AG10803 (cell line): ENCODE measurements at regions not wholly inside any gene's neighbourhood (a gene's known extent, or its start where the extent isn't known, plus 50 kb on each side); places are given as distances from the start of the nearest gene placed in this dataset.
"Not testable (repeated sequence)": the region's sequence is repeated elsewhere in the genome, so short reads cannot be mapped to it uniquely, and the experiment has no call there.

Experiments used
- DNase-seq: peaks from one replicate; pipeline ENCODE4 v3.0.0; 2010; ENCODE audit warnings: low read depth
- H3K4me3 ChIP-seq: 2 replicates; pipeline ENCODE4 v1.5.1; 2011; ENCODE audit warnings: mild to moderate bottlenecking, low read length, control low read depth
- TF ChIP-seq, protein P1 (sequence below): conservative IDR thresholded peaks from 2 replicates; pipeline ENCODE4 v1.5.1; 2011; ENCODE audit warnings: mild to moderate bottlenecking, low read length, control low read depth, inconsistent platforms

DNA sequence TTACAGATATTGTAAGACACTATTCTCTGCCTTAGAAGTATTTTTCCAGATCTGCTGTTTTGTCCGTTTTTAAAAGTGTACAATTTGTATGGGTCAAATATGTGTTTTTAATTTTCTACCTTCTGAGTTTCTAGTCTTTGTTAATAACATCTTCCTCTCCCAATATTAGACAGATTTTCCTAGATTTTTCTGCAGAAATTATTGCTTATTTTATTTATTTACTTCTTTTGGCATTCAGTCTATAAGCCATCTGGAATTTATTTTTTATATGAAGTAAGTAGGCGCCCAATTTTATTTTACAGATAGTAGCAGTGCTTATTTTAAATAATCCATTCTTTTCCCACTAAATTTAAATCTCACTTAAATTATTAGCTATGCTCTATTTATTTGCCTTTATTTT is 103.1 kb upstream of the PLEKHG1 start:
- no peak for DNase-seq
- TF ChIP-seq, protein P1, sequence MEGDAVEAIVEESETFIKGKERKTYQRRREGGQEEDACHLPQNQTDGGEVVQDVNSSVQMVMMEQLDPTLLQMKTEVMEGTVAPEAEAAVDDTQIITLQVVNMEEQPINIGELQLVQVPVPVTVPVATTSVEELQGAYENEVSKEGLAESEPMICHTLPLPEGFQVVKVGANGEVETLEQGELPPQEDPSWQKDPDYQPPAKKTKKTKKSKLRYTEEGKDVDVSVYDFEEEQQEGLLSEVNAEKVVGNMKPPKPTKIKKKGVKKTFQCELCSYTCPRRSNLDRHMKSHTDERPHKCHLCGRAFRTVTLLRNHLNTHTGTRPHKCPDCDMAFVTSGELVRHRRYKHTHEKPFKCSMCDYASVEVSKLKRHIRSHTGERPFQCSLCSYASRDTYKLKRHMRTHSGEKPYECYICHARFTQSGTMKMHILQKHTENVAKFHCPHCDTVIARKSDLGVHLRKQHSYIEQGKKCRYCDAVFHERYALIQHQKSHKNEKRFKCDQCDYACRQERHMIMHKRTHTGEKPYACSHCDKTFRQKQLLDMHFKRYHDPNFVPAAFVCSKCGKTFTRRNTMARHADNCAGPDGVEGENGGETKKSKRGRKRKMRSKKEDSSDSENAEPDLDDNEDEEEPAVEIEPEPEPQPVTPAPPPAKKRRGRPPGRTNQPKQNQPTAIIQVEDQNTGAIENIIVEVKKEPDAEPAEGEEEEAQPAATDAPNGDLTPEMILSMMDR: no peak

DNA sequence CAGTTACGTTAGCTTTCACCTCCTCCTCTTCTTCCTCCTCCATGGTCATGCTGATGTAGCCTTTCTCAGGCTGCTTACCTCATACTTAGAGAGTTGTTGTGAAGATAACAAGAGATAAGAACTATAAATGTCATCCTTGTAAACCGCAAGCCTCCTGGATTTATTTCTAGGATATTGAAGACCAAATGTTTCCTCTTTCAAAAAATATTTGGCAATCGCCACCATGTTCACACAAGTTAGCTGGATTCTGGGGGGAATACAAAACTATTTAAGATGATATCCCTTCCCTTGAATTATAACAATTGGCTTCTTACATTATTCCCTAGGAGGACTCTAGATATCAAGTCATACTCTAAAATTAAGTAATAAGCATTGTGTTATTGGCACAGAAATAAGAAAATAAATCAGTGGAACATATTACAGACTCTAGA is 99.8 kb upstream of the PLEKHG1 start:
- no peak for DNase-seq
- H3K4me3 ChIP-seq: no peak overlapping the region
- TF ChIP-seq, protein P1: no peak

More for the DNA sequence above, 103.1 kb upstream of the PLEKHG1 start:
- no peak overlapping the region for H3K4me3 ChIP-seq

DNA sequence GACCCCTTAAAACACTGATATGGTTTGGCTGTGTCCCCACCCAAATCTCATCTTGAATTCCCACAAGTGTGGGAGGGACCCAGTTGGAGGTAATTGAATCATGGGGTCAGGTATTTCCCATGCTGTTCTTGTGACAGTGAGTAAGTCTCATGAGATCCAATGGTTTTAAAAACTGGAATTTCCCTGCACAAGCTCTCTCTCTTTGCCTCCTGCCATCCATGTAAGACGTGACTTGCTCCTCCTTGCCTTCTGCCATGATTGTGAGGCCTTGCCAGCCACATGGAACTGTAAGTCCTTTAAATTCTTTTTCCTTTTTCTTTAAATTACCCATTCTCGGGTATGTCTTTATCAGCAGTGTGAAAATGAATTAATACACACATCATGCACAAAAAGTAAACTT is 99.1 kb upstream of the PLEKHG1 start:
- DNase-seq, H3K4me3 ChIP-seq: not testable (repeated sequence)

DNA sequence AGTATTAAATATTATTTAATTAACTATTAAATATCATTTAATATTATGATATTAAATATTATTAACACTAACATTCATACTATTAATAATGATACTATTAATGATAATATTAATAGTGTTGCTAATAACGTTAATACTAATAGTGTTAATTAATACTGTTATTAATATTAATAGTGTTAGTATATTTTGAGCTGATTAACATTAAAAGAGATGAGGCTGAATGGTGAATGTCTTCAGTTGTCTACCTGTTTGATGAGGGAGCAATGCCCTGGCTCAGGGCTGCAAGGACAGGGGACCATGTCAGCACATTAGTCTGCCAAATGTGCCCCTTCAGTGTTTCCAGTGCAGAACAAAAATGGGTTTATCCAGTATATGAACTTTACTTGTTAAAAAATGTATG is 96.6 kb upstream of the PLEKHG1 start:
- TF ChIP-seq, protein P1: no peak
- H3K4me3 ChIP-seq: no peak overlapping the region
- no peak for DNase-seq

DNA sequence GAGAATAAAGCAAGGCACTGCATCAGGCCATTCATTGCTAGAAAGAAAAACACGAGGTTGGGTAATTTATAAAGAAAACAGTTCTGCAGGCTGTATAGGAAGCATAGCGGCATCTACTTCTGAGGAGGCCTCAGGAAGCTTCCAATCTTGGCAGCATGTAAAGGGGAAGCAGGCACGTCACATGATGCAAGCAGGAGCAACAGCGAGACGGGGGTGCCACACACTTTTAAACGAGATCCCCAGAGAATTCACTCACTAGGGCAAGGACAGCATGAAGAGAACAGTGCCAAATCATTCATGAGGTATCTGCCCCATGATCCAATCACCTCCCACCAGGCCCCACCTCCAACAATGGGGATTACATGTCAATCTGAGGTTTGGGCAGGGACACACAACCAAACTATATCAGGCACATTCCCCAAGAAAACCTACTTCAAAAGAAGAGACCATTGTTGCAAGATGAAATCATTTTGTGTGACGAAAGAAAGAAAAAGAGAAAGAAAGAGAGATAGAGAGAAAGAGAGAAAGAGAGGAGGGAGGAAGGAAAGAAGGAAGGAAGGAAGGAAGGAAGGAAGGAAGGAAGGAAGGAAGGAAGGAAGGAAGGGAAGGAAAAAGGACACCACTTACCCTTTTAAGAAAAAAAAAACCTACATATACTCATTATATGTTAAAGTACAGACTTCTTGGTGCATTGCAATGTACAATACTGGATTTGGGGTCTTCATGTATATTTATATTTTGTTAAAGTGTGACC is 95.9 kb upstream of the PLEKHG1 start:
- no peak for DNase-seq
- TF ChIP-seq, protein P1: no peak
- H3K4me3 ChIP-seq: no peak overlapping the region

DNA sequence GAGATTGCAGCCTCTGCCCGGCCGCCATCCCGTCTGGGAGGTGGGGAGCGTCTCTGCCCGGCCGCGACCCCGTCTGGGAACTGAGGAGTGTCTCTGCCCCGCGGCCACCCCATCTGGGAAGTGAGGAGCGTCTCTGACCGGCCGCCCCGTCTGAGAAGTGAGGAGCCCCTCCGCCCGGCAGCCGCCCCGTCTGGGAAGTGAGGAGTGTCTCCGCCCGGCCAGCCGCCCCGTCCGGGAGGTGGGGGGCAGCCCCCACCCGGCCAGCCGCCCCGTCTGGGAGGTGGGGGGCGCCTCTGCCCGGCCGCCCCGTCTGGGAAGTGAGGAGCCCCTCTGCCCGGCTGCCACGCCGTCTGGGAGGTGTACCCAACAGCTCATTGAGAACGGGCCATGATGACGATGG is 92.3 kb upstream of the PLEKHG1 start:
- DNase-seq, H3K4me3 ChIP-seq: not testable (repeated sequence)

DNA sequence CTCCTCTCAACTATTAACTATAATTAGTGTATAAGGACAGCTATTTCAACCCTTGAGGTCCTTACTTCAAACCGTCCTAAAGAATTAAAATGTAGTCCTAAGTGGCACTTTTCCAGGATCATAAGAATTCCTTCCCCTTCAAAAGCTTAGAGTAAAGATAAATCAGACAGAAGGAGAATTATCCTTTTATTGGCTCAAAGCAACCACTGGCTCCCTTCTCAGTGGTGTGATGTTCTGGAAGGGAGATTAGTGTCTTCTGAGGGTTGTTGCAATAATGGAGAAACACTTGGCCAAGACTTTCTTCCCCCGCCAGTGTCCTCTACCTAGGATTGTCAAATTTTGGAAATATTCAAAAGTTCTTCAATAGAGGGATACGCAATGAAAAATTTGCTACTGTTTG is 89.1 kb upstream of the PLEKHG1 start:
- H3K4me3 ChIP-seq: no peak overlapping the region
- TF ChIP-seq, protein P1: no peak
- no peak for DNase-seq

DNA sequence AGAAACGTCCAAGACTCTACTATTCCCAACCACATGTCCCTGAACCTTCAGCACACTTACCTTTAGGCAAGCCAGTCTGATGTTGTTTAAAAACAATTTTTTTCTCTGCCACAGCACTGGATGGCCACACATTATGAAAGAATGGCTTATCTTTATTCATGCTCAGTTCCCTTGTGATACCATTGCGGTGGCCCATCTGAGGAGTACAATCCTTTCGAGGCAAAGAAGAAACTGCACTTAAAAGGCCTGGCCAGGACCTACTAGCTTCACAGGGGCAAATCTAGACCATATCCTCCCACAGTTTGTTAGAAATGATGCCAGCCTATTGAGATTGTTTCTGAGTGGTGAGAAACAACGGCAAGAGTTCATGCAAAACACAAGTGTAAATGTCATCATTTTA is 88.4 kb upstream of the PLEKHG1 start:
- no peak overlapping the region for H3K4me3 ChIP-seq
- TF ChIP-seq, protein P1: no peak
- DNase-seq: no peak
